MM.1S (cell line): ENCODE measurements at regions not wholly inside any gene's neighbourhood (a gene's known extent, or its start where the extent isn't known, plus 50 kb on each side); places are given as distances from the start of the nearest gene placed in this dataset.

ENCODE experiments used
- EZH2 ChIP-seq: fragments of 300-600 bp; sonication (generic); optimal IDR thresholded peaks from 2 replicates; pipeline ENCODE3; 2017; ENCODE audit warnings: low read depth, mild to moderate bottlenecking, antibody characterized with exemption, low read length, mixed read lengths
- EZH2phosphoT487 ChIP-seq: fragments of 300-600 bp; sonication (generic); IDR thresholded peaks from 2 replicates; pipeline ENCODE4 v1.6.1; 2018; ENCODE audit warnings: antibody characterized with exemption, low read length
- TF ChIP-seq, protein P1 (sequence below): fragments of 300-600 bp; sonication (generic); IDR thresholded peaks from 2 replicates; pipeline ENCODE4 v1.5.1; 2016; ENCODE audit warnings: antibody characterized with exemption, low read length, mixed read lengths

DNA sequence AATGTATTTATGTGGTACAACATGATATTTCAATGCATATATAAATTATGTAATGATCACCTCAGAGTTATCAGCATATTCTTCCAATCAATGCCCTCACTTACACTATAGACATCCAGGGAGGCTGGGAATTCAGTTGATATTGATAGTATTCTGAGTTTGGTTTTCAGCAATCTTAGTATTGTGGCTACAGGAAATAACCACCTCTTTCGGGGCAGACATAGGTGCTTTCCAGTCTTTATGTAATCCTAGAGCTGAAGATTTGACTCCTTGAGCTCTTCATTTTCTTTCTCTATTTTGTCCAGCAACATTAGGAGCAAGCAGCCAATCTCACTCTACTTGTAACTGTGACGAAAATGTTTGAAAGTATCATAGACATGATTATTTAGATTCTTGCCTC, 712.7 kb upstream of the KIRREL3 start:
- TF ChIP-seq EZH2, result no peak
- TF ChIP-seq, protein P1, sequence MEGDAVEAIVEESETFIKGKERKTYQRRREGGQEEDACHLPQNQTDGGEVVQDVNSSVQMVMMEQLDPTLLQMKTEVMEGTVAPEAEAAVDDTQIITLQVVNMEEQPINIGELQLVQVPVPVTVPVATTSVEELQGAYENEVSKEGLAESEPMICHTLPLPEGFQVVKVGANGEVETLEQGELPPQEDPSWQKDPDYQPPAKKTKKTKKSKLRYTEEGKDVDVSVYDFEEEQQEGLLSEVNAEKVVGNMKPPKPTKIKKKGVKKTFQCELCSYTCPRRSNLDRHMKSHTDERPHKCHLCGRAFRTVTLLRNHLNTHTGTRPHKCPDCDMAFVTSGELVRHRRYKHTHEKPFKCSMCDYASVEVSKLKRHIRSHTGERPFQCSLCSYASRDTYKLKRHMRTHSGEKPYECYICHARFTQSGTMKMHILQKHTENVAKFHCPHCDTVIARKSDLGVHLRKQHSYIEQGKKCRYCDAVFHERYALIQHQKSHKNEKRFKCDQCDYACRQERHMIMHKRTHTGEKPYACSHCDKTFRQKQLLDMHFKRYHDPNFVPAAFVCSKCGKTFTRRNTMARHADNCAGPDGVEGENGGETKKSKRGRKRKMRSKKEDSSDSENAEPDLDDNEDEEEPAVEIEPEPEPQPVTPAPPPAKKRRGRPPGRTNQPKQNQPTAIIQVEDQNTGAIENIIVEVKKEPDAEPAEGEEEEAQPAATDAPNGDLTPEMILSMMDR, result no peak
- TF ChIP-seq EZH2phosphoT487, result no peak
